ENCODE measurements at regions not wholly inside any gene's neighbourhood (a gene's known extent, or its start where the extent isn't known, plus 50 kb on each side); places are given as distances from the start of the nearest gene placed in this dataset.
"Not testable (repeated sequence)": the region's sequence is repeated elsewhere in the genome, so short reads cannot be mapped to it uniquely, and the experiment has no call there.

GRCh38 chr3:159877924-159878323 is 110.7 kb upstream of the IL12A start:
- DNase-seq (ENCODE audit: low spot score), result no peak

- no peak for DNase-seq (ENCODE audit: low spot score)
Observed at GRCh38 chr3:159879146-159879545, 109.5 kb upstream of the IL12A start.

- DNase-seq (ENCODE audit: low spot score), result no peak
Observed at GRCh38 chr3:159879598-159879997, 109.0 kb upstream of the IL12A start.

- no peak for DNase-seq (ENCODE audit: low spot score)
Observed at GRCh38 chr3:159881208-159881607, 107.4 kb upstream of the IL12A start.

GRCh38 chr3:159881828-159882309 is 106.8 kb upstream of the IL12A start:
- no peak for DNase-seq (ENCODE audit: low spot score)

- no peak for DNase-seq (ENCODE audit: low spot score)
Observed at GRCh38 chr3:159882367-159882766, 106.3 kb upstream of the IL12A start.

GRCh38 chr3:159882790-159883779 is 105.5 kb upstream of the IL12A start:
- no peak for DNase-seq (ENCODE audit: low spot score)

- no peak for DNase-seq (ENCODE audit: low spot score)
Observed at GRCh38 chr3:159884661-159885402, 103.8 kb upstream of the IL12A start.

- DNase-seq (ENCODE audit: low spot score), result no peak
Observed at GRCh38 chr3:159886050-159886449, 102.6 kb upstream of the IL12A start.

GRCh38 chr3:159886530-159886929 is 102.1 kb upstream of the IL12A start:
- DNase-seq (ENCODE audit: low spot score), result not testable (repeated sequence)

- DNase-seq (ENCODE audit: low spot score), result no peak
Observed at GRCh38 chr3:159887168-159887567, 101.5 kb upstream of the IL12A start.

- no peak for DNase-seq (ENCODE audit: low spot score)
Observed at GRCh38 chr3:159887911-159888310, 100.7 kb upstream of the IL12A start.

- DNase-seq (ENCODE audit: low spot score), result no peak
Observed at GRCh38 chr3:159892171-159892795, 96.4 kb upstream of the IL12A start.

- no peak for DNase-seq (ENCODE audit: low spot score)
Observed at GRCh38 chr3:159892801-159893200, 95.8 kb upstream of the IL12A start.

GRCh38 chr3:159894386-159894785 is 94.2 kb upstream of the IL12A start:
- no peak for DNase-seq (ENCODE audit: low spot score)

- DNase-seq (ENCODE audit: low spot score), result no peak
Observed at GRCh38 chr3:159895430-159895829, 93.2 kb upstream of the IL12A start.

GRCh38 chr3:159896543-159896942 is 92.1 kb upstream of the IL12A start:
- no peak for DNase-seq (ENCODE audit: low spot score)

GRCh38 chr3:159897331-159898075 is 91.1 kb upstream of the IL12A start:
- DNase-seq (ENCODE audit: low spot score), result no peak

- no peak for DNase-seq (ENCODE audit: low spot score)
Observed at GRCh38 chr3:159898147-159898546, 90.5 kb upstream of the IL12A start.

GRCh38 chr3:159899166-159899565 is 89.5 kb upstream of the IL12A start:
- DNase-seq (ENCODE audit: low spot score), result no peak

- no peak for DNase-seq (ENCODE audit: low spot score)
Observed at GRCh38 chr3:159902546-159903314, 85.9 kb upstream of the IL12A start.
